ENCODE measurements at regions not wholly inside any gene's neighbourhood (a gene's known extent, or its start where the extent isn't known, plus 50 kb on each side); places are given as distances from the start of the nearest gene placed in this dataset.

DNA sequence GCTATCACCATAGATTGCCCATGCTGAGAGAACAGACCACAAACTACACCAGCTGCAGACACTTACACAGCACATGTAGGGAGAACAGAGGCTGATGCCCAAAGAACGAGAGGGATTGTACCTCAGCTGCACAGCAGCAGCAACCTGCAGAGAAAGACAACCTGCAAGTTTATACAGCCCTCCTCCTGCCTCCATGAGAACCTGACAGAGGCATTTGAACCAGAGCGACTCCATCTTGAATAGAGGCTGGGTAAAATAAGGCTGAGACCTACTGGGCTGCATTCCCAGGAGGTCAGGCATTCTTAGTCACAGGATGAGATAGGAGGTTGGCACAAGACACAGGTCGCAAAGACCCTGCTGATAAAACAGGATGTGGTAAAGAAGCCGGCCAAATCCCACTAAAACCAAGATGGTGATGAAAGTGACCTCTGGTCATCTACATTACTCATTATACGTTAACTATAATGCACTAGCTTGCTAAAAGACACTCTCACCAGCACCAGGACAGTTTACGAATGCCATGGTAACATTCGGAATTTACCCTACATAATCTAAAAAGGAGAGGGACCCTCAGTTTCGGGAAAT, 262.4 kb upstream of the HMGA2 start:
- TF ChIP-seq POLR2A (IDR thresholded peaks at IDR 0.05): no peak
- TF ChIP-seq, protein P1, sequence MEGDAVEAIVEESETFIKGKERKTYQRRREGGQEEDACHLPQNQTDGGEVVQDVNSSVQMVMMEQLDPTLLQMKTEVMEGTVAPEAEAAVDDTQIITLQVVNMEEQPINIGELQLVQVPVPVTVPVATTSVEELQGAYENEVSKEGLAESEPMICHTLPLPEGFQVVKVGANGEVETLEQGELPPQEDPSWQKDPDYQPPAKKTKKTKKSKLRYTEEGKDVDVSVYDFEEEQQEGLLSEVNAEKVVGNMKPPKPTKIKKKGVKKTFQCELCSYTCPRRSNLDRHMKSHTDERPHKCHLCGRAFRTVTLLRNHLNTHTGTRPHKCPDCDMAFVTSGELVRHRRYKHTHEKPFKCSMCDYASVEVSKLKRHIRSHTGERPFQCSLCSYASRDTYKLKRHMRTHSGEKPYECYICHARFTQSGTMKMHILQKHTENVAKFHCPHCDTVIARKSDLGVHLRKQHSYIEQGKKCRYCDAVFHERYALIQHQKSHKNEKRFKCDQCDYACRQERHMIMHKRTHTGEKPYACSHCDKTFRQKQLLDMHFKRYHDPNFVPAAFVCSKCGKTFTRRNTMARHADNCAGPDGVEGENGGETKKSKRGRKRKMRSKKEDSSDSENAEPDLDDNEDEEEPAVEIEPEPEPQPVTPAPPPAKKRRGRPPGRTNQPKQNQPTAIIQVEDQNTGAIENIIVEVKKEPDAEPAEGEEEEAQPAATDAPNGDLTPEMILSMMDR (IDR thresholded peaks at IDR 0.05): no peak
